HG02852 (cell line): ENCODE measurements at regions not wholly inside any gene's neighbourhood (a gene's known extent, or its start where the extent isn't known, plus 50 kb on each side); places are given as distances from the start of the nearest gene placed in this dataset.
A peak's percentile ranks its signal among the peaks of the same experiment; 100 is the strongest.

Experiments used
- ATAC-seq: cut with Tn5 transposase; IDR thresholded peaks from one replicate; pipeline ENCODE4 v1.9.1; 2021; ENCODE audit warnings: mild to moderate bottlenecking, moderate library complexity; ENCODE audit not compliant: unreplicated experiment

DNA sequence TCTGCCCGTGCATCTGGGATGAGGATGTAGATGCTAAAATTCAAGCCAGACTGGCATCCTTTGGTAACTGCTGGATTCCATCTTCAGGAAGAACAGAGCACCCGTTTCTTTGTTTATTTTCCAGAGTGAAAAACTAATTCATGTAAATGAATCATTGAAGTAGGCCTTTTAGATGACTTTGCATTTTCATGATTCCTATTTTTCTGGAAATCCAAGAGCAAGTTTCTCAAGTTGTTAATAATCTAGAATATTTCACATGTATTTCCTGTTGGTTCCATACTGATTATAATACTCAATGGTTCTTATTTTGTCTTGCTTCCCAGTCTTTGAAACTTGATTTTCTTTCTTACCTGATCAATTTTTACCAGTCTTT, 328.4 kb downstream of the LPIN1 start:
- ATAC-seq, result no peak

DNA sequence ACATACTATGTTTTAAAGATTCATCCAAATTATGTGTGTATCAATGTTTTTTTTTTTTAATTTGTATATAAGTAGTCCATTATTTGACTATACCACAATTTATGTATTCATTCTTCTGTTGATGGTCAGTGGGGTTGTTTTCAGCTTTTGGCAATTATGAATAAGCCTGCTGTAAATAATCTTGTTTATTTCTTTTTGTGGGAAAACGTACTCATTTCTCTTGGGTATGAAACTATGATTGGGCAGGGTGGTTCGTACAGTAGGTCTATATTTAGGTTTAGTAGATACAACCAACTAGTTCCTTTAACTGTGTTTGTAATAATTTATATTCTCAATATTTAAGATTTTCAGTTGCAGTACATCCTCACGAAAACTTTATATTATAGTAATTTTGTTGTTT, 329.2 kb downstream of the LPIN1 start:
- no peak for ATAC-seq

DNA sequence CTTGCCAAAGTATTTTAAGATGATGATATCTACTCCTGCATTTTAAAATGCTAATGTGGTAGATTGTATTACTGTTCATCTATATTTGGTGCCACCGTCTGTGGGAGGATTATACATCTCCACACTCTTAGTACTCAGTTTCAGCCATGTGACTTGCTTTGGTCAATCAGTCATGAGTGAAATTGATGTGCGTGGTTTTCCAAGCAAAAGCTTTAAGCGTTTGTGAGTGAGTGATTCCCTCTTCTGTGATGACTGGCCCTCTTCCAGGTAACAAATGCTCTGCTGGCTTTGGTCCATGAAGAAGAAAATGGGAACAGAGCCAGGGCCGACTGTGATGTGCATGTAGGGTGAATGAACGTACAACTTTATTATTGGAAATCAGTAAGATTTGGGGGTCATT, 330.4 kb downstream of the LPIN1 start:
- ATAC-seq, result peak; percentile 53

DNA sequence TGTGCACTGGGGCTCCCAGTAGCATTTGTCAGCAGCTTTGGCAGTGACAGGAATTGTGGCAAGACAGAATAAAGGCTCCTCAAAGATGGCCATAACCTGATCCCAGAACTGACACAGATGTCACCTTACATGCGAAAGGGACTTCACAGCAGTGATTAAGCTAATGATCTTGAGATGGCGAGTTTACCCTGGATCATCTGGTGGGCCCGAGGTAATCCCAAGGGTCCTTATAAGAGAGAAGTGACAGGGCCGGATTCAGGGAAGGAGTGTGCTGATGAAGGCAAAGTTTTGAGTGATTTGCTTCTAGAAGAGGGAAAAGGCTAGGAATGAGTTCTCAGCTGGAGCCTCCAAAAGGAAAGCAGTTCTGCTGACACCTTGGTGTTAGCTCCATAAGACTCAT, 333.9 kb downstream of the LPIN1 start:
- no peak for ATAC-seq

DNA sequence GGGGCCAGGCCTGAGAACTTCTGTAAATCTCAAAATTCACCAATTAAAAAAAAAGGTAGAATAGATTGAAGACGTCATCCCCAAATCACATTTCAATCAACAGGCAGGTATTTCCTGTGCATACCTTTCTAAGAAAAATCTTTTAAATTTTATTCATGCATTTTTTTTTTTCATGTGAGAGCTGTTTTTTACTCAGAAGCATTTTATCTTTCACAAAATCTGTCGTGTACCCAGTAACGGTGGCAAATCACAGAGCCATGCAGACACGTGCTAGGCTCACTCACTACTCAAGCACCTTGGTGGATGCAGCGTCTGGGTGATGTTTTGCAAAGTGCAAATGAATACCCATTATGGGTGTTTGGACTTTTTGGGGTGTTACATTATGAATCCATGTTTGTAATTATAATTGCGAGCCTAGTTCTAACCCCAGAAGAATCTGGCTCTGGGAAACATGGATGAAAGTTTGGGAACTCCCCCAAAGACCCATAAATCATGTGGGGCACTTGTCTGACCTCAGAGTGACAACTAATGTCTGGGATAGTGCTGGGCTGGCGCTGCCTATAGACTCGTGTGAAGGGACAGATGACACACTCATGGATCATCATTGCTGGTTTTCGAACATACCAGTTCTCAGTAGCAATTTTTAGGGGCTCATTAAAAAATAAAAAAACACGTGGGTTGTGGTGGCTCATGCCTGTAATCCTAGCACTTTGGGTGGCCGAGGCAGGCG, 335.2 kb downstream of the LPIN1 start:
- ATAC-seq, result no peak

DNA sequence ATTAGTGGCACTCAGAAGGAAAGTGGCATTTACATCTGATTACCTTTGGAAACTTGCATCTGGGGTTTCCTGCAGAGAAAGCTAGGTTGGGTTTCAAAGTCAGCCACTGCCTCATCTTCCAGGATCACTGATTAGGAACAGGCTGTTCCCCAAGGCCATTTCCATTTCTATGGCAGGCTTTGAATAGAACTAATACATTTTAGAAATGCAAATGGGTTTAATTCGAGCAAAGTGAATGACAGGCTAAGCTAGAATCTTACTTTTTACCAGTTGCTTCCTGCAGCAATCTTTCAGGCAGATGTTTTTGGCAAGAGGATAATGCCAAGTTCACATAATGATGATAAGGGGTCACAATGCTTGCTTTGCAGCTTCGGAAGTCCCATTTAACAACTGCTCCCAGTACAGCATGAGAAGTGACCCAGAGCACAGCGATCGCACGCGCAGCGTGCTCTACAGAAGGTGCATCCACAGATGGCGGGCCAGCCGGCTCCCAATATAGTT, 336.7 kb downstream of the LPIN1 start:
- ATAC-seq, result no peak

DNA sequence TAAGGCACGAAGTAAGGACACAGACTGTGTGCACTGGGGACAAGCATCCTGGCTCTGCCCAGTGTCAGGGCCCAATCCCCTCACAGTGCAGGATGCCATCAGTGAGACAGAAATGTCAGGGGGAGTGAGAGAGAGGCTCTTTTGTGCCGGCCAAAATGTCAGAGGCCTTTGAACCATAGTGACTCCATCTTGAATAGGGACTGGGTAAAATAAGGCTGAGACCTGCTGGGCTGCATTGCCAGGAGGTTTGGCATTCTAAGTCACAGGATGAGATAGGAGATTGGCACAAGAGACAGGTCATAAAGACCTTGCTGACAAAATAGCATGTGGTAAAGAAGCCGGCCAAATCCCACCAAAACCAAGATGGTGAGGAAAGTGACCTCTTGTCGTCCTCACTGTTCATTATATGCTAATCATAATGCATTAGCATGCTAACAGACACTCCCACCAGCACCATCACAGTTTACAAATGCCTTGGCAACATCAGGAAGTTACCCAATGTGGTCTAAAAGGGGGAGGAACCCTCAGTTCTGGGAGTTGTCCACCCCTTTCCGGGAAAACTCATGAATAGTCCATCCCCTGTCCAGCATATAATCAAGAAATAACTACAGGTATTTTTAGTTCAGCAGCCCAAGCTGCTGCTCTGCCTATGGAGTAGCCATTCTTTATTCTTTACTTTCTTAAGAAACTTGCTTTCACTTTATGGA, 337.4 kb downstream of the LPIN1 start:
- no peak for ATAC-seq

DNA sequence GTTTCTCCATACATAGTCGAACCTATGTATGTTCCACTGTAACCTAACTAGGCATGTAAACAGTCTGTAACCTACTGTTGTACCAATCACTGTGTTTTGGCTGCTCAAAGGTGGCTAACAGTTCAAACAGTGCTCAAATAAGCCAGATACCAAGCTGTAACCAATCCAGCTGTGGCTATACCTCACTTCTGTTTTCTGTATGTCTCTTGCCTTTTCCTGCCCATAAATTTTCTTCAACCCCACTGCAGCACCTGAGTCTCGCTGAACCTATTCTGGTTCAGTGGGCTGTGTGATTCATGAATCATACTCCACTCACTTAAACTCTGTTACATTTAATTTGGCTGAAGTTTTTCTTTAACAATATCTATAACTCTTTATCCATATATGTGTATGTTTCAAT, 340.7 kb downstream of the LPIN1 start:
- no peak for ATAC-seq

DNA sequence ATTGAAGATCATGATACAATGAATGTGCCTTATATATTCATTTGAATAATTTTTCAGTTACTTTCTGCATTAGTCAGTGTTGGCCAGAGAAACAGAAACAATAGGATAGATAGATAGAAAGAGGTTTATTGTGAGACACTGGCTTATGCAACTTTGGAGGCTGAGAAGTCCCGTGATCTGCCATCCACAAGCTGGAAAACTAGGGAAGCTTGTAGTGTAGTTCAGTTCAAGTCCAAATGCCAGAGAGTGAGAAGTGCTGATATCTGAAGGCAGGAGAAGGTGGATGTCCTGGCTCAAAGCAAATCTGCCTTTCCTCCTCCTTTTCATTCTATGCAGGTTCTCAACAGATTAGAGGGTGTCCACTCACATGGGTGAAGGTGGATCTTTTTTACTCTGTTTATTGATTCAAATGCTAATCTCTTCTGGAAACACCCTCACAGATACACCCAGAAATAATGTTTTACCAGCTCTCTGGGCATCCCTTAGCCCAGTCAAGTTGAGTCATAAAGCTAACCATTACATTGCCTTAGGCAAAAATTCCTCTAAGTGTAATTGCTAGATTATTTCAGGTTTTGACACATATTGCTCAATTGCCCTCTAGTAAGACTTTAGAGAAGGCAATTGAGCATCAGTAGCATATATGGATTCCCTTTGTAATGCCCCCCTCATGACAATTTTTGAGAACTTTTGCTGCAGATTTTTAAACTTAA, 341.4 kb downstream of the LPIN1 start:
- ATAC-seq, result no peak

DNA sequence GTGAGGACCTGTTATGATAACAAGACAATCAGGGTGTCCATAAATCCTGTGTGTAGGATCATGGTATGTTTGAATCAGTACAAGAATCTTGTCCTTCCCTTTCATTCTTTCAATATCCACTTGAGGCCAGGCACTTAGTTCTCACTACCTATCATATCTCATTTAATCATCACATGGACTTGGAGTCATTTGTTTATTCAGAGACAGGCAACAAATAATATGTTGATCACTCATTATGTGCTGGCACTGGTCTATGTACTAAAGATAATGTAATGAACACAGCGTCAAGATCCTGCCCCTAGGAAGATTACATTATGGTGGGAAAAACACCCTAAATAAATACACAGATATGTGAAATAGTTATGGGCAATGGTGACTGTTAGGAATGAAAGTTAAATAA, 342.6 kb downstream of the LPIN1 start:
- ATAC-seq, result no peak

DNA sequence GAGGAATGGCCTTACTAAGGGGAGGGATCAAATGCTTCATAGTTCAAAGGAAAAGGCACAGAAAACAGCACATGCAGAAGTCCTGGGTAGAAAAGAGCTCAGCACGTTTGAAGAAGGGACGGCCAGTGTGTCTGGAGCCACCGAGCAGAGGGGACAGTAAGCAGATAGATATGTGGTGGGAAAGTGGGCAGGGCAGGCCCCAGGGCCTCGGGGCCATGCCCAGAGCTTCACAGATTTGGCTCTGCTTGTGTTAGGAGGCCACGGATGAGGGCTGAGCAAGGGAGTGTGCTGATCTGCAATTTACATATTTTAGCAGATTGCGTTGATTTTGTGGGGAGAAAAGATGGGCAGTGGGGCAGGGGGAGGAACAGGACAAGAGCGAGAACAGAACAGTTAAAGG, 343.1 kb downstream of the LPIN1 start:
- ATAC-seq, result no peak

DNA sequence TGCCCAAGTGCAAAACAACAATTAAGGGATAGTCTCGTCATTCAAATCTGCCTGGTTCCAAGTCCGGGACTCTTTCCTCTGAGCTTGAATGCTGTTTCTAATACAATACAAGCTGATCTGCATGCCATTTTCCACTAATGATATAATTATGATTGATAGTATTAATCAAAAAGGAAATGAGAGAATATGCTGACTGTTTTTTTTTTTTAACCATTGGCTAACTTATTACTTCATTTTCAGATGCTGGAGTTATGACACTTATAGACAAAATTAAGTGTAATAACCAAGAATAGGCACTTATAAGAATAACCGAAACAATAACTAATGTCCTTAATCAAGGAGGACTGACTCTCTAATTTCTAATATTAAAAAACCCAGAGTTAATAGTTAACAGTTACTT, 343.6 kb downstream of the LPIN1 start:
- ATAC-seq, result no peak

DNA sequence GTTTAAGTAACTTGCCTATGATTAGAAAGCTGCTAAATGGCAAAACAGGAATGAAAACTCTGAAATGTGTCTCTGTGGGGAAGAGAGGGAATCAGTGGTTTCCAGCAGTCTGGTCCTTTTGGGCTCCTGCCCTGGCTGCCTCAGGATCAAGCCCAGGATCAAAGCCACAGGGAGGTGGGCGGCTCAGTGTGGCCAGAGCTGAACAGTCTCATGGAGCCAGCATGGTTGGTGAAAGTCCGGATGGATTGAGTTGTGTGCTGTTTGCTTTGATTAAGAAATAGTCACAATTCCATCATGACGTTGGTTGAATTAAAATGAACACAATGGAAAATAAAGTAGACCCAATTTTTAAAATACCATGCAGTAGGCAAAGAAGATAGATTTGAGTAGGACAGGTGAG, 344.2 kb downstream of the LPIN1 start:
- no peak for ATAC-seq

DNA sequence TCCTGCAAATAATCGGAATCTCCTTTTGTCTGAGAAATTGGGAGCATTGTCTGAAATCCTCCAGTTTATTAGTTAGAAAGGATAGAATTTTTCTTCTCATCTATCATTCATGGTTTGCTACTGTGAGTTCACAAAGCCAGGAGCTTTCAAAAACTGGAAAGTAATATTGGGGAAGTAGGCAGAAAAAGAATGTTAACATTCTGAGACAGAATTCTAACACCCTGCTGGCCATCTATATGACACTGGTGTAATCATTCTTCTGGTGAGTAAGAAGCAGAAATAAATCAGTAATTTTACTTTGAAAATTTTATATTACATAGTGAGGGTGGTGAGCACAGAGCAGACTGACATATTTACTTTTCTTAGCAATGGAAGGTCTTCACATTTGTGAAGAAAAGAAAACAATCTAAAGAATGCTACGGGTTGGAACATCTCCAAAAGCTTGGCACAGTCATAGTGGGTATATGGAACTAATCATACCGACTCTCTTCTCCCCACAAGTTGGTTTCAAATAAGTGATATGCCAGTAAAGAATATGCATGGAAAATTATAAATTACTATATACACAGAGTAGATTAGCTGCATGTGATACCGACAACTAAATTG, 344.9 kb downstream of the LPIN1 start:
- ATAC-seq, result no peak

DNA sequence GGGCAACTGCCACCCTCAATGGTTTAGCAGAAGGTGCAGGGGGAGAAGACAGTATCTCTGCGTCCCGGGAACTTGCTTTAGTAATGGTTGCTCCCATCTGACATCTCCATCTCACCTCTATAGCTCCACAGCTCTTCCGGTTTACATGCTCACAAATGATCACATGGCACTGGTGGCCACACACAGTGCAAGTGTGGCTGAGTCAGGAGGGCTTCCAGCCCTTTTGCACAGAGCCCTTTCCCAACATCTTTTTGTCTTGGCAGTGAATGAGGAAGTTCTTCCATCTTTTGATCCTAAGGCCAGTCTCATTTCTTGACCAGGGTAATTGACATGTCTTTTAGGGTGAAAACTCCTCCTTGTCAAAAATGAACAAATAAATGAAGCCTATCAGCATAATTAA, 347.7 kb downstream of the LPIN1 start:
- no peak for ATAC-seq

DNA sequence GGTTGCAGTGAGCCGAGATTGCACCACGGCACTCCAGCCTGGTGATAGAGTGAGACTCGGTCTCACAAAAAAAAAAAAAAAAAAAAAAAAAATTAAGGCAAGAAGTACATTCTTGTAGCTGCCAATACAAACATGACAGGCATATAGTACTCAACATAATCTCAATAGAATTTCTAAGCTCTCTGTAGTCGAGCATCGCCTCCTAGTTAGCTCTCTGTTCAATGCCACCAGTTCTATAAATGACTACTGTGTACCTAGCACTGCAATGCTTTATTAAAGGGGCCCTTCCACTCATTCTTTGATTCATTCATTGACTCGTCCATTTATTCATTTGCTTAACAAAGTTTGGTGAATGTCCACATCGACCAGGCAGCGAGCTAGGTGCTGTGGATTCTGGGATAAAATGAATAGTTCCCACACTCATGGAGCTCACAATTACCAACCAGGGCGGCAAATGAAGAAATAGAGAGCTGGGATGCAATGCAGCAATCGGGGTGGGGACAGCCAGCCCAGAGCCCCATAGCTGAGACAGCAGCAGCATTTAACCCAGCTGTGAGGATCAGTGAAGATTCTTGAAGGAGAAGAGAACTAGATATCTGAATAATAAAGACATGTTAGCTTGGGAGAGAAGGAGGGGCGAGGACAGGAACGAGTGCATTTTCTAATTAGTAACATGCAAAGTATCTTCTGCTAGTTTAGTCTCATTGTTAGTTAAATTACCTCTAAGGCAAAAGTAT, 349.8 kb downstream of the LPIN1 start:
- ATAC-seq, result no peak

DNA sequence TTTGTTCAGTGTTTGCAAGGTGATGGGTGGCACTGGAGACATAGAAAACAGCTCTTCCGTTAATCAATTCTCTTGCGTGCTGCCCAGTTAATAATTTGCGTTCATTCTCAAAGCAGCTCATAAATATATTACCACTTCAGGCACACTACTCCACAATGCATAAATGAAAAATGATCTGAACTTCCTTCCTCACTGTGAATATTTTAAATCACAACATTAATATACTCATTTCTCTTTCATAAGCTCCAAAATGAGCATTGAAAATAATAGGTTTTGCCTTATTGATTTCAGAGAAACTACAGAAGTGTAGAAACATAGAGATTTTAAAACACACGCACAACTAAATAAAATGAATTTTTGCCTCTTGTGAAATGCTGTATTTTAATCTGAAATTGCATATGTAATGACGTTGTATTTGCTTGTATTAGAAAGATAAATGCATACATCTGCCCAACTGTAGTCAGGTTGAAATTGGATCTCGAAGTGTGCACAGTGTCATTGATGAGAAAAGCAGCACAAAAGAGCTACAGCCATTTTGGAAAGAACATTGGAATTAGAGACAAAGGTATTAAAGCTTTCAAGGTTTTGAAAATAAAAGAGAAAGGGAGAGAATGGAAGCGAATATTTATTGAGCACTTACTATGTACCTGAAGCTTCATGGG, 350.5 kb downstream of the LPIN1 start:
- ATAC-seq, result no peak

DNA sequence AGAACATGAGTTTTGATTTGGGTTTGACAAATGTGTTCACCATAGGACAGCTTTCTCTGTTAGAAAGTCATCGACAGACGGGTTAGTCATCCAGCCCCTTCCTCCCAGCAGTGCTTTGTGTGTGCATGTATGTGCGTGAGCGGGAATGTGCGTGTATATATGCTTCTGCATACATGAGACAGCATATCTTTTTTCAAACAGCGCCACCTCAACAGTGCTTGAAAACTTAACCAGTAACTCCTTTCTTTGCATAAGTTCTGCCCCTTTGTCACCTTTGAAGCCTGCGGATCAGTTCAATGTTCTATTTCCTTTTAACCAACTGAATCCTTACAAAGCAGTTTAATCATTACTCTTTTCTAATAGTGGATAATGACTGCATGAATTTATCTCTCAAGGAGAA, 351.4 kb downstream of the LPIN1 start:
- ATAC-seq, result no peak

DNA sequence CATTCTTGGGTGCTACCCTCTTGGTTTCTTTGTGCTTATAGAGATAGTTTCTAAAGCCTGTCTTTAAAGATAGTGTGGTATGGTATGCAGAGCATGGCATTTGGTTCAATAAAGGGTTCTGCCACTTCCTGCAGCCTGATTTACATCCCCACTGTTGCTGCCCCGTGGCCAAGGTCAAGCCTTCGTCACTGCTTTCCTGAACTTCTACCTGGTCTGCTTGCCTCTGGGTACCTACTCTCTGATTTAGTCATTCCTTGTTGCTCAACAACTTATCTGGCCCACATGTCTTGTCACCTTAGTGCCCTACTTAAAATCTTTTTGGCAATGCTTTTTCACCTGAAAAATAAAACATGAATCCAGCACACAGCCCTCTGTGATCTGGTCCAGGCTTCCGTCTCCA, 352.9 kb downstream of the LPIN1 start:
- ATAC-seq, result no peak

DNA sequence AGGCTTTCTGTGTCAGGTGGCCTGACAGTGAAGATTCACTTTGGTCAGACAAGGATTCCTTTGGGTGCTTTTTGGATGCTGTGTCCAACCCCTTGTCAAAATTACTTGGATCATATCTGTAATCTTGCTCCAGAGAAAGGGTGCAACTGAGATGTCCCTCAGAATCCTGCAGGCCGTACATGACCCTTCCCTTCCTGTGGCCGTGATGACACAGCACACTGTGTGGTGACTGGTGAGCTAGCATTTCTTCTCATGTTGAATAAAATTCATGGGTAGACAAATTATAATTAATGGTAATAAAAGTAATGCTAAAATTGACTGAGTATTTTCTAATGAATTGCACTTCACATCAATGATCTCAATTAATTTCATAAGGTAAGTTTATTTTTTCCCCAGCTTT, 356.2 kb downstream of the LPIN1 start:
- no peak for ATAC-seq
